HG03354 (cell line): ENCODE measurements at regions not wholly inside any gene's neighbourhood (a gene's known extent, or its start where the extent isn't known, plus 50 kb on each side); places are given as distances from the start of the nearest gene placed in this dataset.

Experiments used
- ATAC-seq: cut with Tn5 transposase; IDR thresholded peaks from one replicate; pipeline ENCODE4 v1.9.1; 2021; ENCODE audit warnings: mild to moderate bottlenecking; ENCODE audit not compliant: unreplicated experiment, poor library complexity, severe bottlenecking

DNA sequence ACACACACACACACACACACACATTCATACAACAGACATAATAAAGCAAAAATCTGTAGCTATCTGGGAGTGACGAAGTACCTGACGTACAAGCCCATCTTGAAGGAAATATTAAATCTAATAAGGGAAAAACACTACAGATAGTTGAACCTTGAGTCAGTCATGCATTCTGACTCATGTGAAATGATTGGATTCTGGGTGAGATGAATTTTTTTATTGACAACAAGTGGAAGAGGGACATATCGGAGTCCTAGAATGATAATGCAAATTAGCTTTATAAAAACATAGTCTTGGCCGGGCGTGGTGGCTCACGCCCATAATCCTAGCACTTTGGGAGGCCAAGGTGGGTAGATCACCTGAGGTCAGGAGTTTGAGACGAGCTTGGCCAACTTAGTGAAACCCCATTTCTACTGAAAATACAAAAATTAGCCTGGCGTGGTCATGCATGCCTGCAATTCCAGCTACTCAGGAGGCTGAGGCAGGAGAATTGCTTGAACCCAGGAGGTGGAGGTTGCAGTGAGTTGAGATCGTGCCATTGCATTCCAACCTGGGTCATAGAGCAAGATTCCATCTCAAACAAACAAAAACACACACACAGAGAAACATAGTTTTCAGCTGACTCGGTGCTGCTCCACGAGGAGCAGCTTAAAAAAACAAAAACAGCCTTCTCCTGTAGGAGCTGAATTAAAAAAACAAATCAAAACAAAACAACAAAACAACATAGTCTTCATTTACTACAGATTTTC, 154.4 kb upstream of the MKLN1 start:
- no peak for ATAC-seq

DNA sequence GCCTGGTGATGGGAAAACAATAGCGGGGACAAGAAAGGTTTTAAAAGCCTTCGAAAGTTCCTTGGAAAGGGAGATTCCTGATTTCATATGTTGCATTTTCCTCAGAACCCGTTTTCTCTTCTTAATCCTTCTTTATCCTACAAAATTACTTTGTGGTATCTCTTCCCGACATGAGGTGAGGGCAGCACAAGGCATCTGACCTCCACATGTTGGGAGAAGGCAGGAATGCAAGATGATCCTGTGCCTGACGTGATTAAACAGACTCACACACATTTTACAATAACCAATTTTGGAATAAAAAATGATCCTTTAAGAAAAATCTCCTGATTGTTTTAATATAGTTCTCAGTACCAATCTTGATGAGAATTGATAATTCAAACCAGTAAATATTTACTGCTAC, 153.3 kb upstream of the MKLN1 start:
- ATAC-seq: no peak

DNA sequence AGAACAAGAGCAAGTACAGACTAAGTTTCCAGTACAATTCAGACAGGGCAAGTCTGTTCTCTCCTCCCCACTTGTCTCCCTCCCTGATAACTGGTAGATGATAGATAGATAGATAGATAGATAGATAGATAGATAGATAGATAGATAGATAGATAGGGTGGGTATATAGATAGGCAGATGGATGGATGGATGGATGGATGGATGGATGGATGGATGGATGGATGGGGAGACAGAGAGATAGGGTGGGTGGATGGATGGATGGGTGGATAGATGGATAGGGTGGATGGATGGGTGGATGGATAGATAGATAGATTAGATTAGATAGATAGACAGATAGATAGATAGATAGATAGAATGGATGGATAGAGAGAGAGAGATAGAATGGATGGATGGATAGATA, 152.8 kb upstream of the MKLN1 start:
- ATAC-seq: no peak

DNA sequence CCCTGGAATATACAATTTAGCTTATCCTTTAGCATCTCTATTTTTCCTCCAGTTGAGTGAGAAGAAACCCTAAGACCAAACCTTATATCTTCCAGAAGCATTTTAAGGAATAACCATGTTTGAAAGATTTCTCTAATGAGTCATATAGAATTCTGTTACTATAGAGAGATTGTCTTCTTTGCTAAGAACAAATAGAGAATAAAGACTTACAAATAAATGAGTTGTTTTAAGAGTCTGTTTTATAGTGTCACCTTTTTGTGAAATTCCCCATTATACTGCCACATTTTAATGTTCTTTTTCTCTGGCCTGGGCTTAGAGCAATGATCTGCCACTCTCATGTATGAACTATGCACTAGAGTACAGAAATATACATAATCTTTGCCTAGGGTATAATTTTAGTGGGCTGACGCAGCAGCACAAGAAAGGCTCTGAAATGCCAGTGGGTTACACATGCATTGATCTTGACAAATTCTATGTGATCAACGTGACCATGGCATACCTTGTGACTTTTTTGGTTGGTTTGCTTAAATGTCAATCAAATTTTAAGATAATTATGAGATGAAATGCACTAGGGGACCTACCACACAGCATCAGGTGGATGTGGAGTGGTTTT, 145.1 kb upstream of the MKLN1 start:
- ATAC-seq: no peak

DNA sequence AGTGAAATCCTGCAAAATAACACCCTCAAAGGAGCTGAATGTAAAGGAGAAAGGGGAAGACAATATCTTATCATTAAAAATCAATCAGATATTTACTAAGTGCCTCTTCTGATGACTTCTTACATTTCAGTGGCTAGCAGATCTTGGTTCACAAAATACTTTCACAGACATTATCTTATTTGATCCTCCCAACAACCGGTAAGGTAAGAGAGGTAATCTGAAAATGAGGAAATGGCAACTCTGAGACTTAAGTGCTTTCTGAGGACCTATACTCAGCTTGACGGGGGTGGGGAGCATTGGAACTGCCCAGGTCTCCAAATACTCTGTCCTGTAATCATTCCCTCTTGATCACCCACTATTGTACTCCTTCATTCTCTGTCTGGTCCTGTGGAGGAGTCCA, 144.6 kb upstream of the MKLN1 start:
- ATAC-seq: no peak

DNA sequence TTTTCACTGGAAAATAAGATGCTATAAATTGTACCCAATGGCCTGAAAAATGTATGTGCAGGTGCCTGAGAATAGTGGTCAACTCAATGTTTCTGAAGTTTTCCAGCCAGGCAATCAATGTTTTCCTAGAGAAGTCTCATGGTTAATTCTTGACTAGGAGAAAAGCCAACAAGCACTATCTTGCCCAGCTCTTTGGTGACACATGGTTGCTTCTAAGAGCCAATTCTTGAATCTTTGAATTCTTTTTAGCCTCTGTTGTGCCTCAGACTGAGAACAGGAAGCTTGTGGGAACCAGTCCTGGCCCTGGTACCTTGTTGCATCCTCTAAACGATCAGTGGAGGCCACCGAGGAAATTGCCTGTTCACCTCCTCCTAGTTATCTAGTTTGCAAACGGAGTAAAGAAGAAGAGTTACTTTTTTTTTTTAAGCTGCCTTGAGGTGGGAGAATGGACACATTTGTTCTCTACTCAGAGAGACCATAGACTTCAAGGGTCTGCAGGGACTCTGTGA, 144.0 kb upstream of the MKLN1 start:
- no peak for ATAC-seq

DNA sequence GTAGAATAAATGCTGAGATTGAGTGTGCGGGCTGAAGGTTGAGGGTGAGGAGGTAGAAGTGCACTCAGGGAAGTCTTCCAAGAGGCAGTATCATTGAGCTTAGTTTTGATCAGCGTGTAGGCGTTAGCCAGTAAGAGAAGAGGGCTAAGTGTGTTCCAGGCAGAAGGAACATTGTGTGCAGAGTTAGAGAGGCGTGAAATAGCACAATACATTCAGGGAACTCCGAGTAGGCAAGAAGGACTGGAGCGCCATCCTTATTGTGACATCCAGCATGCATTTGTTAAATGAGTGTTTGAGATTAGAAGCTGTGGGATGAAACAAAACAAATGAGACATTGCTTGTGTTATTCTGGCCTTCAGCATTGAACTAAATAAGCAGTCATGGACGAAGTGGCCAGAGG, 140.9 kb upstream of the MKLN1 start:
- no peak for ATAC-seq

DNA sequence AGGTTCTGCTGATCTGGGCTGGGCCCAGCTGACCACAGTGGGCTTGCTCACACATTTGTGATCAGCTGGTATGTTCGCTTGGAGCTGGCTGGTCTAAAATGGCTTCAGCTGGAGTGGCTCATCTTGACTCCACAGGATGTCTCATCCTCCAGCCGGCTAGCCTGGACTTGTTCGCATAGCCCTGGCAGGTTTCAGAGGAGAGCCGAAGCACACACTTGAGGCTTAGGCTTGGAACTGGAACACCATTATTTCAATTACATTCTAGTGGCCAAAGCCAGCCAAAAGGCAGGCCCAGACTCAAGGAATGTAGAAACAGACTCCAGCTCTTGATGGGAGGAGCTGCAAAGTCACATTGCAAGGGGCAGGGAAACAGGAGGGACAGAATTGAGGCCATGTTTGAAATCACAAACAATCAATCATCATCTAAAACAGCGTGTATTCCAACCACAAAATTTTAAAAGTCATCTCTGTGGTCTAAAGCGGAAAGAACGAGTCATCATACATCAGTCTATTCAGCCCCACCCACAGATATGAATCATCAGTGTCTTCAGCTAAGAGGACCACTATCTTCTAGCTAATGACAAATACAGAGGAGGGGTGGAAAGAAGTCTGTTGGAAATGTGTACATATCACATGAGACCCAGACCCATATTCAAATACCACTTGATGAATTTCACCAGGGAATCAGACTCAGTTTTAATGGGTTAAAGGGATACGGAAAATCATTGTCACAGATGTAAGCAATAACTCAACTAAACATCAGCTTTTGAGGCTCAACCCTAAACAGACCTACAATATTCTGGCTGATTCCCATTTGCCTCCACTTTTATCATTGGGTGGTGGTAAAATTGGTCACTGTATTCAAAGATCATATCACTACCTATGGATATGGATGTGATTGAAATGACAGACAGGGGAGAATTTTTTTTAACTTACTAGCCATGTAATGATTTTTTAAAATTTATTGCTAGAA, 139.0 kb upstream of the MKLN1 start:
- peak; percentile 94 for ATAC-seq

DNA sequence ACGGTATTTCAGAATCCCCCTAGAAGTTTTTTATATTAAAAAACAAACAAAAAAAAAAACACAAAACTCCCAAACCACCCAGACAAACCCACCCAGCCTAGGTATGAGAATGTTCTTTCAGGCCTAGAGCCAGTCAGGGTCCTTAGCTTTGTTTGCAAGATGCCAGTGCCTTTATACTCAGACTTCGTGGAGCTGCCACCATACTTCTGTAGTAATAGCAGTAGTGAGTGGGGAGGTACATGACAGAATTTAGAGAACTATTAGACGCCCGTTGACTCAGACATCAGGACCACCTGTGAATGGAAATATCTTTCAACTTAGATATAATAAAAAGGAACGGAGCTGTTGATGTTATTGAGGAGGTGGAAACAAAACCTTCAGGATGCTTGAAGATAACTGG, 138.2 kb upstream of the MKLN1 start:
- no peak for ATAC-seq

DNA sequence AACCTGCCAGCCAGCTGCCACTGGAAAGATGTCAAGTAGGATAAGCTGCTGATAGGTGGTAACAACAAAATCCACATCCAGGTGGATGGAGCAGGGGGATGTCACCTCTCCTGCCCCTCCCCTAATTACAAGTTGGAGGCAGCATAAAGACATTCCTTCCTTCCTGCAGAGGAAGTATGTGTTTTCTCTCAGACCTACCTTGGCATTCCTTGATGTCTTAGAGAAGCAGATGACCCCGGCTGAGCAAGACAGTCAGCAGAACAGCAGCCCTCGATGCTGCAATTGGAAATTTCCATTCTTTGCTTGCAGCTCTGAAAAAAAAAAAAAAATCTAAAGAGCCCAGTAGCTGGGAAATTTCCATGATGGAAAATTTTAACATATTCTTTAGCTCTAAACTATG, 137.5 kb upstream of the MKLN1 start:
- ATAC-seq: no peak

DNA sequence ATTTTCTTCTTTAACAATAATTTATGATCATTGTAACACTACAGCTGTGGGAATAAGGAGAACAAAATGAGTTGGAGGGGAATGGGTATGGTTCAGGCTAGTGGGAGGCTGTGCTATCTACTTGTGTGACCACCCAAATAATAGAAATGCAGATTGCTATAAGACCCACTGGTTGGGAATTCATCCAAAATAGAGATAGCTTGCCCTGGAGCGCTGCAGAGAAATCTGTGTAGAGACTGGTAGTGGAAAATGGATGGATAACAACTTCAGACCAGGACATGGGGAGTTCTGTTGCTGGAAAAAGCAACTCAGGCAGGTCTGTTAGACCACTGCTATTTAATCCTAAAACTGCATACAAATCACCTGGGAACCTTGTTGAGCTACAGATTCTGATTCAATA, 137.1 kb upstream of the MKLN1 start:
- ATAC-seq: no peak

DNA sequence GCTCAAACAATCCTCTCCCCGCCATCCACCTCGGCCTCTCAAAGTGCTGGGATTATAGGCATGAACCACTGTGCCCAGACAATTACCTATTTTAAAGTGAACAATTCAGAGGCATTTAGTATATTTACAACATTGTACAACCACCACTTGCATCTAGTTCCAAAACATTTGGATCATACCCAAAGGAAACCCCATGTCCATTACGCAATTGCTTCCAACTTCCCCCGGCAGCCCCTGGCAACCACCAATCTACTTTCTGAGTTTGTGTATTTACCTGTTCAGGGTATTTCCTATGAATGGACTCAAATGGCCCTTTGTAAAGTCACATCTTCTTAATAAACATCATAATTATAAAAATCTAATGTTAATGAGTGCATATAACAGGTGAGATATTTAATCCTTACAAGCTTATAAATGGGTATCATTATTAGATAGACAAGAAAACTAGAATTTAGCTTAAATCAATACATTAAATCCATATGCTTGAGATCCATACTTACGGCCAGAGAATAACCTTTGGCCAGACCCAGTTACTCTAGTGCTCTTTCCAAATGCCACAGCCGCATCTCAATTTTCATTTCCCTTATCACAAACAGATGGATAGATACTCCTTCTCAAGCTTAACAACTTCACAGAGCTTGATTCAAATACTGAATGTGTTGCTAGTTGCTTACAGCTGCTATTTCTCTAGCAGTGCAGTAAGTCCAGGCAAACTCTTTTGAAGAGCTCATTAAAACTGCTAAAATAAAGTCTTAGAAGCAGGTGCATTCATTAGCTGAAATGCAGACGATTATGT, 133.4 kb upstream of the MKLN1 start:
- ATAC-seq: no peak

DNA sequence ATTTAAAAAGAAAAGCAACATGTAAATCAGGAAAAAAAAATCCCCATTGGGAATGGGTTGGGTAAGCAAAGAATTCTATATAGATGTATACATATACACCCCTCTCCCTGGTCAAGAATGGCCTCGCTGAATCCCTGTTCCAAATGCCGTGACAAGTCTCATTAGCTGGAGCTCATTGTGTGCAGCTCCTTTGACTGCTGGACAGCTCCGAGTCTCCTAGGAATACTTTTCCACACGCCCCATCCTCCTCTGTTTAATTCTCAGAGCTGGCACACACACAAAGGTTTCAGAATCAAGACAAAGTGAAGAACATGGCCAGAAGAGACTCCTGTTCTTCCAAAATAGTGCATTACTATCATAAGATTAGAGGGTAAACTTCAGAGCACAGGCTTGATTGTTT, 130.9 kb upstream of the MKLN1 start:
- ATAC-seq: no peak

DNA sequence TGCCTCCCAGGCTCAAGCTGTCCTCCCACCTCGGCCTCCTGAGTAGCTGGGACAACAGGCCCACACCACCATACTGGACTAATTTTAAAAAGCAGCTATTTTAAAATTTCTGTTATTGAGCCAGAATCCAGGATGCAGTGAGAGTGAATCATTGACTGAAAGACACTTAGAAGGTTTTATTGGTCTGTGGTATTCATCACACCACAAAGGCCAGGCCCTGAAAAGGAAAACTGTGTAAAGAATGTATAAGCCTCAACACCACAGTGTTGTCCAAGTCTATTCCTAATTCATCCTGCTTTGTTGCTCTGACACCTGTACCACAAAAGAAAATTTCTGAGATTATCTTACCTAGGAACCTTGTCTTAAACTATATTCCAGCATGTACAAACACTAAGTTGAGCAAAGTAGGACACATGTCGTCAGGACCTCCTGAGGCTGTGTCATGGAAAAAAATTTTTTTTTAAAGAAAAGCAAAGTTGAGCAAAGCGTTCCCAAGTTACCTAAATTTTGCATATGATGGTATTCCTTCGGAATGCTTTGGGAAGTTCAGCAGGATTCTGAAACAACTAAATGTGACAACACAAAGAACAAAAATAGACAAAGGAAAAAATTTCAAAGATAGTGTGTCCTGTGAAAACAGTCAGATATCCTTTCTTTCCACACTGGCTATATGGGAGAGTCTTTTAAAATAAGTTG, 129.6 kb upstream of the MKLN1 start:
- ATAC-seq: no peak

DNA sequence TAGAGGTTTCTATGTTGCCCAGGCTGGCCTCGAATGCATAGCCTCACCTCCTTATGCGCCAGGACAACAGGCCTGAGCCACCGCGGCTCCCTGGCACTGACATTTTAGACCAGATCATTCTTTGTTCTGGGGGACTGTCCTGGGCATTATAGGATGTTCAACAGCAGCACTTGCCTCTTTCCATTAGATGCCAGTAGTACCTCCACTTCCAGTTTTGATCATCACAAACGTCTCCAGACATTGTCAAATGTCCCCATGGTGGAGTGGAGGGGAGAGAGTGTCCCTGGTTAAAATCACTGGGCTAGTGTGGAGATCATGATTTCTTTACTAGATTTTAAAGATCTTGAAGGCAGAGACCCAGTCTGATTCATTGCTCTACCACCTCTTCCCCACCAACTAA, 125.2 kb upstream of the MKLN1 start:
- no peak for ATAC-seq

DNA sequence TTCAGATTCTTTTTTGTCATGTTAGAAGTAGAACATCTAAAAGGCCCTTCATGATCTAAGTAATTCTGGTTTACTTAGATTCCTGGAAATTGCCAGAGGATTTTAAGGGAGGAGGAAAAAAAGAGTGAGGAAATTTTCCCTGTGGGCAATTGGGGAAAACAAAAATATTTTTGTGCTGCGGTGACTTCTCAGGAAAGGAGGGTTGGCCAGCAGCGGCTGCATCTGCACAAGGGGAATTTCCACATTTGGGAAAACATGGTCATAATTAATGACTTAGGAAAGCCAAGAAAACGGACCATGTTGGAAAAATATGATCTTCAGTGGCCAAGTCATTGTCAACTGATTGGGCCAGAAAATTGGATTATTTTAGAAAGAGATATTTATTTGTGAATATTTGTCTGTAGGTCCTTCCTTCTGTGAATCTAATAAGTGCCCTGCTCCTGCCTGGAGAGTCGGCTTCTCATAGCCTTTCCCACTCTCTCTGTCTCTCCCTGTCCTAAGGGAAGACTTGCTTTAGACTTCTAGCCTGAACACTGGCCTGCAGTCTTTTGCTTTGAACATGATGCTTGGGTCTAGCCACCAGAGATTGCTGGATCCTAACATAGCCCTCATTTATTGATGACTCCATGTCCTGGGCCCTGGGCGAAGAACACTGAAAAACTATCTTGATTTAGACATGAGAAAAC, 124.2 kb upstream of the MKLN1 start:
- ATAC-seq: no peak

DNA sequence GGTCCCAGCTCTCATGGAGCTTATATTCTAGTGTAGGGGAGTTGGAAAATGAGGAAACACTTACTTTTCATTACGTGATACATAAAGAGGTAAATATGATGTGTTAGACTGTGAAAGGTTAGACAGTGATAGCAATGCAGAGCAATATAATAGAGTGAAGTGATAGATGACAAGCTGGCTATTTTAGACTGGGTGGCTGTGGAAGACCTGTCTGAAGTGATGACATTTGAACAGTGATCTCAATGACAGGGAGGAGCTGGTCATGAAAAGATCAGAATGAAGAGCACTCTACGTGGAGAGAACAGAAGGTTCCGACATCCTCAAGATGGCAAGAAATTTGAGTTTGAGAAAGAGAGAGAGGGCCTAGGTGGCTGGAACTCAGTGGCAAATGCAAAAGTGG, 118.9 kb upstream of the MKLN1 start:
- ATAC-seq: no peak

DNA sequence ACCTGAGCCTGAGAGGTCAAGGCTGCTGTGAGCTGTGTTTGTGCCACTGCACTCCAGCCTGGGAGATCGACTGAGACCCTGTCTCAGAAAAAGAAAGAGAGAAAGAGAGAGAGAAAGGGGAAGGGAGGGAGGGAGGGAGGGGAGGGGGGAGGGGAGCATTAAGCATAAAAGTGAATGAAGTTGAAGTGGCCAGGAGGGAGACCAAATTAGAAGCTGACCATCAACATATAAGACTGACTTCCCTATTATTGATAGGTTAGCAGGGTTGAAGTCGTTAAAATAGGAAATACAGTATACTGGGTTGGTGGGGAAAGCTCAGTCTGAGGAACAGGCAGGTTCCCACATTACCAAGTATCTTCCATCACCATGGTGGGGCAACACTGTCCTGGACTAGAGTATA, 117.1 kb upstream of the MKLN1 start:
- ATAC-seq: no peak

DNA sequence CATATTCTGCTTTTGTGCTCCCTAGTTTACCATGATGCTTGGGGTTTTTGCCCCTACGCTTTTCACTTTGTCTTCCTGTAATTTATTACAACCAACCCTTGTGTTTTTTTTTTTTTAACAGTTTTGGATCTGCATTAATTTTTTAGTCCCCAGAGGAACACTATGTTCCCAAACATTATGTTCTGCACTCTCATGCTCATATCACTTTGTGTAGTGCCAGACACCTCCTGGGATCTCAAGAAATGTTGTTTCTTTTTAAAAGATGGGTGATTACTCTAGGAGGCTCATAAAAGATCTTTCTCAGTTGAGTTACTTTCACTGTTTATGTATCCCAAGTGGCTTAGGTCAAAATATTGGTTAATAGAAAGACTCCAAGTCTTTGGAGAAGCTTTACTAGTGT, 116.2 kb upstream of the MKLN1 start:
- no peak for ATAC-seq
